OCI-LY7 (cell line): ENCODE measurements at regions not wholly inside any gene's neighbourhood (a gene's known extent, or its start where the extent isn't known, plus 50 kb on each side); places are given as distances from the start of the nearest gene placed in this dataset.

Experiments
- BruUV-seq: library from RNA; stranded (reverse); fragments of 400-500 nt; replicated peaks from 2 replicates; lab custom pipeline; 2021; lab: Mats Ljungman, UMichigan
- CTCF ChIA-PET: fragments of 300-600 bp; sonication (Branson Sonifier 250); formaldehyde crosslinking; loops from one replicate; lab custom pipeline; 2022; ENCODE audit warnings: antibody characterized with exemption; ENCODE audit not compliant: unreplicated experiment; lab: Charles Lee
- POLR2A ChIA-PET: fragments of 300-600 bp; sonication (Branson Sonifier 250); formaldehyde crosslinking; loops from one replicate; lab custom pipeline; 2022; ENCODE audit warnings: antibody characterized with exemption; lab: Charles Lee
- DNase-seq: peaks from one replicate; pipeline ENCODE4 v3.0.0-alpha.2; 2015; ENCODE audit warnings: low spot score
- H2AFZ ChIP-seq: fragments of 200-600 bp; sonication (generic), shearing (Covaris generic); 2 replicates; pipeline ENCODE4 v1.6.1; 2014; ENCODE audit warnings: mild to moderate bottlenecking, antibody characterized with exemption, low read length, moderate library complexity
- H3K27ac ChIP-seq: fragments of 200-600 bp; sonication (generic); 2 replicates; pipeline ENCODE4 v1.5.1; 2014; ENCODE audit warnings: mixed run types, low read depth, mild to moderate bottlenecking, moderate library complexity, low read length, inconsistent platforms; ENCODE audit not compliant: poor library complexity, severe bottlenecking
- H3K36me3 ChIP-seq: fragments of 200-600 bp; sonication (generic); 2 replicates; pipeline ENCODE4 v1.6.1; 2014; ENCODE audit warnings: mild to moderate bottlenecking, antibody characterized with exemption, low read length, moderate library complexity, mixed read lengths; ENCODE audit not compliant: insufficient read depth
- H3K4me1 ChIP-seq: fragments of 200-600 bp; sonication (generic); 2 replicates; pipeline ENCODE4 v1.5.1; 2014; ENCODE audit warnings: mild to moderate bottlenecking, low read length; ENCODE audit not compliant: insufficient read depth, poor library complexity, severe bottlenecking
- H3K4me2 ChIP-seq: fragments of 200-600 bp; sonication (generic); 2 replicates; pipeline ENCODE4 v1.6.1; 2014; ENCODE audit warnings: mild to moderate bottlenecking, low read length
- H3K4me3 ChIP-seq: fragments of 200-600 bp; sonication (generic); 2 replicates; pipeline ENCODE4 v1.5.1; 2014; ENCODE audit warnings: mild to moderate bottlenecking, low read depth, low read length; ENCODE audit not compliant: poor library complexity, severe bottlenecking
- H3K79me2 ChIP-seq: fragments of 200-600 bp; sonication (generic); 2 replicates; pipeline ENCODE4 v1.6.1; 2016; ENCODE audit warnings: low read depth, mild to moderate bottlenecking, low read length, moderate library complexity, mixed read lengths; ENCODE audit not compliant: insufficient read depth
- H3K9me2 ChIP-seq: fragments of 200-600 bp; sonication (generic); 2 replicates; pipeline ENCODE4 v1.6.1; 2016; ENCODE audit warnings: mild to moderate bottlenecking, low read length, mixed read lengths; ENCODE audit not compliant: insufficient read depth
- H3K9me3 ChIP-seq: fragments of 200-600 bp; sonication (generic); 2 replicates; pipeline ENCODE4 v1.6.1; 2014; ENCODE audit warnings: mild to moderate bottlenecking, mixed run types, low read length, mixed read lengths
- H4K20me1 ChIP-seq: fragments of 200-600 bp; sonication (generic); 2 replicates; pipeline ENCODE4 v1.6.1; 2014; ENCODE audit warnings: mild to moderate bottlenecking, antibody characterized with exemption, low read length, moderate library complexity, mixed read lengths; ENCODE audit not compliant: insufficient read depth
- CTCF ChIP-seq: fragments of 200-600 bp; sonication (generic); conservative IDR thresholded peaks from 2 replicates; pipeline ENCODE4 v1.5.1; 2014; ENCODE audit warnings: mild to moderate bottlenecking, antibody characterized with exemption, low read length, moderate library complexity, mixed read lengths
- EZH2phosphoT487 ChIP-seq: fragments of 200-600 bp; sonication (generic); IDR thresholded peaks from 2 replicates; pipeline ENCODE4 v1.6.1; 2018; ENCODE audit warnings: low read depth, borderline replicate concordance, mild to moderate bottlenecking, mixed run types, antibody characterized with exemption, low read length, moderate library complexity, mixed read lengths
- intact Hi-C: fragments of 100-400 bp; cut with micrococcal nuclease; formaldehyde crosslinking; loops from one replicate; pipeline ENCODE4 v1.10.0; 2022; ENCODE audit not compliant: unreplicated experiment

- intact Hi-C loops, result no loop called here
- CTCF ChIA-PET, result no interaction called here
- BruUV-seq, result no TSS peak
Observed at GRCh38 chr17:5667871-5668270, 83.6 kb upstream of the NLRP1 start.

GRCh38 chr17:5668557-5669138 is 84.3 kb upstream of the NLRP1 start:
- H2AFZ ChIP-seq, result no peak overlapping the region
- H3K9me3 ChIP-seq, result no peaks in the 10 kb centered on the region
- H3K4me2 ChIP-seq, result no peak overlapping the region
- no peaks in the 10 kb centered on the region for H4K20me1 ChIP-seq
- no peaks in the 10 kb centered on the region for H3K79me2 ChIP-seq
- no peaks in the 10 kb centered on the region for H3K36me3 ChIP-seq
- DNase-seq, result no peak
- CTCF ChIA-PET, result no interaction called here
- TF ChIP-seq CTCF, result no peak
- TF ChIP-seq EZH2phosphoT487, result no peak
- H3K9me2 ChIP-seq, result no peaks in the 10 kb centered on the region
- no TSS peak for BruUV-seq
- intact Hi-C loops, result no loop called here
- no peak overlapping the region for H3K4me3 ChIP-seq
- POLR2A ChIA-PET, result no interaction called here
- H3K4me1 ChIP-seq, result no peaks in the 10 kb centered on the region
- H3K27ac ChIP-seq, result no peak overlapping the region

More at GRCh38 chr17:5667871-5668270, 83.6 kb upstream of the NLRP1 start:
- no peaks in the 10 kb centered on the region for H3K79me2 ChIP-seq
- no peak overlapping the region for H3K4me3 ChIP-seq
- no peaks in the 10 kb centered on the region for H3K9me3 ChIP-seq
- peak; percentile 5 for DNase-seq
- H3K27ac ChIP-seq, result no peak overlapping the region
- no peaks in the 10 kb centered on the region for H3K36me3 ChIP-seq
- peak; percentile 60 for TF ChIP-seq CTCF
- TF ChIP-seq EZH2phosphoT487, result no peak
- no peak overlapping the region for H2AFZ ChIP-seq
- no peaks in the 10 kb centered on the region for H3K4me1 ChIP-seq
- no peaks in the 10 kb centered on the region for H3K9me2 ChIP-seq
- H3K4me2 ChIP-seq, result no peak overlapping the region
- POLR2A ChIA-PET, result interaction anchor here (1.4 kb wide), 1 partner anchor 10 kb away, joined by 4 read pairs; no protein-coding TSS in a partner anchor
- H4K20me1 ChIP-seq, result no peaks in the 10 kb centered on the region

DNA sequence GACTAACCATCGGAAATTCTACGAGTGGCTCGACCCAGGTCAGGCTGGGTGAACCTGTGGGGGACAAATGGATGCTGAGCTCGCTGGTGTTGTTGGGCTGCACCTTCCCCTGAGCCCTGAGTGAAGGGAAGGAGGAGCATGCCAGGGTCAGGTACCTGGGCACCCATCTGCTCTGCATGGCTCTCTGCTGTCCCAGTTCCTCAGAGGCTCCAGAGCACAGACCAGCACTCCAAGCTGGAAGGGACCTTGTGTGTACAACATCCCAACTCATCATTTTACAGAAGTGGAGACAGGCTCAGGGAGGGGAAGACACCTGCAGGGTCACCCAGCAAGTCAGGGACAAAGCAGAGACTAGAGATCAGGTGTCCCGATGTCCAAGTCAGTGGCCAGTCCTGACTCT is 84.9 kb upstream of the NLRP1 start:
- Histone ChIP-seq H3K27ac (no peak overlapping the region), H4K20me1 (no peaks in the 10 kb centered on the region), H3K4me2 (no peak overlapping the region), H3K36me3 (no peaks in the 10 kb centered on the region), H3K9me3 (no peaks in the 10 kb centered on the region), H3K79me2 (no peaks in the 10 kb centered on the region), H3K4me3 (no peak overlapping the region), H3K4me1 (no peaks in the 10 kb centered on the region), H2AFZ (no peak overlapping the region), H3K9me2 (no peaks in the 10 kb centered on the region)
- POLR2A ChIA-PET, result no interaction called here
- intact Hi-C loops, result no loop called here
- CTCF ChIA-PET, result no interaction called here
- no TSS peak for BruUV-seq
- no peak for DNase-seq
- no peak for TF ChIP-seq EZH2phosphoT487
- no peak for TF ChIP-seq CTCF
